Epithelial cell of proximal tubule (primary cell): ENCODE measurements at regions not wholly inside any gene's neighbourhood (a gene's known extent, or its start where the extent isn't known, plus 50 kb on each side); places are given as distances from the start of the nearest gene placed in this dataset.
A peak's percentile ranks its signal among the peaks of the same experiment; 100 is the strongest.

Experiments used
- DNase-seq: peaks from one replicate; pipeline ENCODE4 v3.0.0-alpha.2; 2011; ENCODE audit warnings: low read depth
- H3K4me3 ChIP-seq: 2 replicates; pipeline ENCODE4 v1.5.1; 2011; ENCODE audit warnings: low read depth, mild to moderate bottlenecking, low read length
- CTCF ChIP-seq: conservative IDR thresholded peaks from 2 replicates; pipeline ENCODE4 v1.5.1; 2012; ENCODE audit warnings: low read depth, mild to moderate bottlenecking, low read length

- no peak for DNase-seq
- no peak for TF ChIP-seq CTCF
- H3K4me3 ChIP-seq = peak overlapping the region; percentile 34
These were observed 174.9 kb downstream of the SEC14L1 start for GRCh38 chr17:77315551-77316190.

DNA sequence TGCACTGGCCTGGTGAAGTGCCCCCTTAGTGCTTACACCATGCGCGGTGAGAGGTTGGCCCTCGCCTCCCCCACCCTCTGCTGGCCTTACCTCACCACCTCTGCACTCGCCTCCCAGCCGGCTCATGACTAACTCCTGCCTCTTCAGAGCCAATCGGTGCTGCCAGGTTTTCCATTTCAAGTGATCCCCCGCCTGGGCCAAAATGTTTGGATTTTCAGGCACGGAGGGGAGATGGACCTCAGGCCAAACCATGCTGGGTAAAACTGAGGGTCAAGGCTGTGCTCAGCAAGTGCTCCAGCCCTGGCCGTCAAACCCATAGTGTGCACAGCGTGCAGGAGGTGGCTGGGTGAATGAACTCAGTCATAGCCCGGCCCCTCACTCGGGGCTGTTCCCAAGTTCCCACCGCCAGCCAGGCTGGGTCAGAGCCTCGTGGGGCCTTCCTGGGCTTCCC lies 175.4 kb downstream of the SEC14L1 start:
- no peak for TF ChIP-seq CTCF
- DNase-seq = no peak
- peak overlapping the region; percentile 34 for H3K4me3 ChIP-seq

DNA sequence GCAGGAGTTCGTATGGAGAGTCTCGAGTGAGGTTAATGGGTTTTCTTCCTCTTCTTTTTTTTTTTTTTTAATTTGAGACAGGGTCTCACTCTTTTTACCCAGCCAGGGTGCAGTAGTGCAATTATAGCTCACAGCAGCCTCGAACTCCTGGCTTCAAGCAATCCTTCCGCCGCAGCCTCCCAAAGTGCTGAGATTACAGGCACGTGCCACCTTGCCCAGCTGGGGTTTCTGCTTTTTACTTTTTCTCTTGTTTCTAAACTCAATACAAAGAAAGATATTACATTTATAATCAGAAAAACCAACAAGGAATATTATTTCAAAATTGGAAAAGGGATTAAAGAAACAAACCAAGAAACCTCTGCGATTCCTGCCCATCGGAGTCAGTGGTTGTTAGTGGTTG lies 175.9 kb downstream of the SEC14L1 start:
- H3K4me3 ChIP-seq = no peak overlapping the region
- no peak for DNase-seq
- TF ChIP-seq CTCF = no peak

- H3K4me3 ChIP-seq = no peak overlapping the region
- no peak for TF ChIP-seq CTCF
- no peak for DNase-seq
These were observed 176.5 kb downstream of the SEC14L1 start for GRCh38 chr17:77317091-77317750.

GRCh38 chr17:77318021-77318420 lies 177.3 kb downstream of the SEC14L1 start:
- DNase-seq = no peak
- no peak for TF ChIP-seq CTCF
- no peak overlapping the region for H3K4me3 ChIP-seq

- peak overlapping the region; percentile 42 for H3K4me3 ChIP-seq
- no peak for TF ChIP-seq CTCF
- no peak for DNase-seq
These were observed 177.9 kb downstream of the SEC14L1 start for GRCh38 chr17:77318491-77319210.
